ENCODE measurements at regions not wholly inside any gene's neighbourhood (a gene's known extent, or its start where the extent isn't known, plus 50 kb on each side); places are given as distances from the start of the nearest gene placed in this dataset.

GRCh38 chrX:139222511-139223200 is 307.9 kb upstream of the F9 start:
- peaks cover 9% of the 10 kb centered on the region for H3K4me1 Mint-ChIP-seq

DNA sequence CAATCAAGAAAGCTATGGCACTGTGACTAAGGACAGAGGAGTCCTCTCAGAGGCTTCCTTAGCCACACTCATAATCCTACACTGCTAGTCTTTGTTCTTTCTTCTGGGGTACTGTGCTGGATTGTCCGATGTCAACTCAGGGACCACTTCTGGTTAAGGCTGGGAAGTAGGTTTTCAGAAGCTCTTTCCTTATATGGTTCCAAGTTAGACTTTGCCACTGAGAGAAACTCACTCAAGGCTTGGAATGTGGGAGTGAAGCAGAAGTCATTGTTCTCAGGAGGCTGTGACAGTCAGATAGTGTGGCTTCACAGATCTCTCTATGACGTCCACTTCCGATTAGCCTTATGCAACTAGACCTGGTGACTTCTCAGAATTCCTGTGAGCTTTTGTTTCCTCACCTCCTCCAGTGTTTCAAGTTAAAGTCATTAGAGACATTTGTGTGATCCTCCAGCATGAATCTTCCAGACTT is 317.3 kb upstream of the F9 start:
- Mint-ChIP-seq H3K4me3 (no peak overlapping the region), H3K36me3 (ENCODE audit: low read depth) (no peaks in the 10 kb centered on the region), H3K4me1 (peaks cover 7% of the 10 kb centered on the region), H3K9me3 (no peaks in the 10 kb centered on the region), H3K27me3 (ENCODE audit: low read depth, poor library complexity) (peaks cover 39% of the 10 kb centered on the region), H3K27ac (no peak overlapping the region)
- no peak for TF ChIP-seq CTCF (IDR thresholded peaks at IDR 0.05)
- no peak for DNase-seq

More at GRCh38 chrX:139222511-139223200, 307.9 kb upstream of the F9 start:
- H3K27me3 Mint-ChIP-seq (ENCODE audit: low read depth, poor library complexity): no peaks in the 10 kb centered on the region
- H3K9me3 Mint-ChIP-seq: no peaks in the 10 kb centered on the region
- no peak for TF ChIP-seq CTCF (IDR thresholded peaks at IDR 0.05)
- DNase-seq: no peak
- H3K27ac Mint-ChIP-seq: no peak overlapping the region
- no peaks in the 10 kb centered on the region for H3K36me3 Mint-ChIP-seq (ENCODE audit: low read depth)
- no peak overlapping the region for H3K4me3 Mint-ChIP-seq

DNA sequence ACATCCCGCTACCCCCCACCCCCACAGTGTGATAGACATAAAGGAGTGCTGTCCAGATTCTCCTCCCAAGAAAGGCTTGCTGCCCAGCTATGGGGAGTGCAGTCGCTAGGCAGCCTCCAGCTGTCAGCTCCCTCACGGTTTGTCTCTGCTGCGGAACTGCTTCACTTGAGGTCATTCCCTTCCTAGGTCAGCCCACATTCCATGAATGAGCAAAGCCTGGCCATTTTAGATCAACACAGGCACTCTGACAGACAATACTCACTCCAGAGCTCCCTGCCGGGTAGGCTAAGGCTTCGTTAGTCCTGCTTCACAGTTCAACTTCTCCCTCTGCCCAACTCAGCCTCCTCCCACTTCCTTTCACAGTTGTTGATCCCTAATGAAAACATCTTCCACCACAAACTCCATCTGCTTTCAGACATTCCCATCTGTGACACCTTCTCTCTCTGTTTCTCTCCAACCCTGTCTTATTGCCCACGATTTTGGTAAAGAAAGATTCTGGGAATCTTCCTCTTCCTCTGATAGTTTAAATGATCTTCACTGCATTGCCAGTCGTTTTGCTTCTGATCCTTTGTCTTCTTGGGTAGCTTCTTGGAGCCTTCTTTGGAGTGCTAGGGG is 318.9 kb upstream of the F9 start:
- H3K27ac Mint-ChIP-seq: no peak overlapping the region
- peaks cover 53% of the 10 kb centered on the region for H3K27me3 Mint-ChIP-seq (ENCODE audit: low read depth, poor library complexity)
- peaks cover 7% of the 10 kb centered on the region for H3K4me1 Mint-ChIP-seq
- no peak overlapping the region for H3K4me3 Mint-ChIP-seq
- H3K36me3 Mint-ChIP-seq (ENCODE audit: low read depth): no peaks in the 10 kb centered on the region
- no peaks in the 10 kb centered on the region for H3K9me3 Mint-ChIP-seq
- TF ChIP-seq CTCF (IDR thresholded peaks at IDR 0.05): no peak
- DNase-seq: no peak

- DNase-seq: no peak
- peaks cover 70% of the 10 kb centered on the region for H3K27me3 Mint-ChIP-seq (ENCODE audit: low read depth, poor library complexity)
- no peak overlapping the region for H3K27ac Mint-ChIP-seq
- H3K4me3 Mint-ChIP-seq: no peak overlapping the region
- peaks cover 13% of the 10 kb centered on the region for H3K4me1 Mint-ChIP-seq
- TF ChIP-seq CTCF (IDR thresholded peaks at IDR 0.05): no peak
- H3K36me3 Mint-ChIP-seq (ENCODE audit: low read depth): no peaks in the 10 kb centered on the region
- no peaks in the 10 kb centered on the region for H3K9me3 Mint-ChIP-seq
Observed at GRCh38 chrX:139209342-139209741, 321.2 kb upstream of the F9 start.

DNA sequence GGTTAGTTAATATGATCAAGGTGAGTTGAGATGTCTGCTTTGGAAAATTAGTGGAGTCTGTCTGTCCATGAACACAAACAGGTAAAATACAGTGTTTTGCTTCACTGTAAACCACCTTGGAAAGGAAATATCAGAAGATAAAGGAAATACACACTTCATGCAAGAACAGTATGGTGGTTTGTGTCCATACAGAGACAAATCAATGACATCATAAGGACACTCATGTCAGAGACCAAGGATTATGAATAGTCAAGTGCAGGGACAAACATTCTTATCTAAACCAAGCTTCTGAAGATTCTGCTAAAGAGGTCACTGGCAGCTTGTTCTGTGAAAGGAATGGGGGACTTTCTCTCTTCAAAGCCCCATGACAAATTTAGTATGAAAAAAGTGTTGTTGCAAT is 322.9 kb upstream of the F9 start:
- peaks cover 85% of the 10 kb centered on the region for H3K27me3 Mint-ChIP-seq (ENCODE audit: low read depth, poor library complexity)
- TF ChIP-seq CTCF (IDR thresholded peaks at IDR 0.05): no peak

GRCh38 chrX:139206914-139207313 is 323.6 kb upstream of the F9 start:
- Mint-ChIP-seq H3K4me1 (peaks cover 16% of the 10 kb centered on the region), H3K36me3 (ENCODE audit: low read depth) (no peaks in the 10 kb centered on the region), H3K27me3 (ENCODE audit: low read depth, poor library complexity) (peaks cover 87% of the 10 kb centered on the region), H3K27ac (no peak overlapping the region), H3K9me3 (no peaks in the 10 kb centered on the region), H3K4me3 (no peak overlapping the region)
- no peak for DNase-seq
- TF ChIP-seq CTCF (IDR thresholded peaks at IDR 0.05): no peak

More for the DNA sequence above, 322.9 kb upstream of the F9 start:
- Mint-ChIP-seq H3K4me3 (no peak overlapping the region), H3K27ac (no peak overlapping the region), H3K9me3 (no peaks in the 10 kb centered on the region), H3K36me3 (ENCODE audit: low read depth) (no peaks in the 10 kb centered on the region), H3K4me1 (peaks cover 14% of the 10 kb centered on the region)
- no peak for DNase-seq
